ENCODE measurements at regions not wholly inside any gene's neighbourhood (a gene's known extent, or its start where the extent isn't known, plus 50 kb on each side); places are given as distances from the start of the nearest gene placed in this dataset.

DNA sequence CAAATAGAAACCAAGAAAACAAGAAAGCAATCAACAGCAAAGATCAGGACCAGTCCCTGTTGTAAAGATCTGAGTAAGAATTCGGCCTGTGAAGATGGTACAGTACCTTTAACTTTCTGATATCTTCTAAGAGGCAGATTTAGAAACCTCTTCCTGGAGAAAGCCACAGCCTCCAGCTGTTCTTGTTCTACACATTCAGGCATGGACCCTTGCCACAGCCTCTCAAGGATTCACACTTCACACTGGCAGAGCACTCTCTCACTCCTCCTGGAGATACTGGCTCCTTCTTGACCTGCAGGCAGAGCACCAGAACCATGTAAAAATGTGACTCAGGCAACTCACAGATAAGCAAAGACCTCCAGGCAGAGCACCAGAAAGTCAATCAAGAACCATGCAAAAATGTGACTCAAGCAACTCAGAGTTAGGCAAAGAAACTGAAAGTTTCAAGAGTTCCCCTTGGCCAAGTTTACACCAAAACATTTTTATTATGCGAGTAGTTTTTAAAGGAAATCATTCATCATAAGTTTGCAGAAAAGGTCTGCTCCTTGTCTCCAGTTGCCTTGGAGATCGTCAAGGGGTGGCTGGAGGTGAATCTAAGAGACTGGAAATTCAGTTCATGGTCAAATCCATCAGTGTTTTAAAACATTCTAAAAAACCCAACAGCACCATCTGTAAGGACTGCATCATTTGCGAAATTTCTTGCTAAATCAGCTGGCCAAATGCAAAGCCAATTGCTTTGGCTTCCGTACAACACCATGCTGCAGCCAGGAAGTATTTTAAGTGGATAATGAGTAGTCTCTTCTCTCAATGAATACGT lies 119.3 kb upstream of the MDM1 start:
- no peak for DNase-seq

- DNase-seq, result no peak
Observed at GRCh38 chr12:68452078-68452715, 120.0 kb upstream of the MDM1 start.

- no peak for DNase-seq
Observed at GRCh38 chr12:68453278-68453677, 121.1 kb upstream of the MDM1 start.

GRCh38 chr12:68453876-68454275 lies 121.7 kb upstream of the MDM1 start:
- no peak for DNase-seq

GRCh38 chr12:68454892-68455291 lies 122.7 kb upstream of the MDM1 start:
- DNase-seq, result no peak

- DNase-seq, result no peak
Observed at GRCh38 chr12:68455691-68456345, 123.7 kb upstream of the MDM1 start.

DNA sequence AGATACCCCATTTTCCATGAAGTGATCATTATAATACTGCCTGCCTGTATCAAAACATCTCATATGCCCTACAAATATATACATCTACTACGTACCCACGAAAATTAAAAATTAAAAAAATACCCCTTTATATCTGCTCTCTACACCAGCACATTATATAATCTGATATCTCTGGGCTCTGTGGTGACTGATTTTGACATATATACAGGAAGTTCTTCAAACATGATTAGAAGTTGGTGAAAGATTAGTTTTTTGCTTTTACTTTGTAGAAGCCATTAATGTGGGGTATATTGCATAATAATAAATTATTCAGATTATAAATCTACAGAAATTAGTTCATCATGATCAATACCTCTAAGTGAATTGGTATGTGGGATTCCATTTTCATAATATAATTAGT lies 126.7 kb upstream of the MDM1 start:
- no peak for DNase-seq

DNA sequence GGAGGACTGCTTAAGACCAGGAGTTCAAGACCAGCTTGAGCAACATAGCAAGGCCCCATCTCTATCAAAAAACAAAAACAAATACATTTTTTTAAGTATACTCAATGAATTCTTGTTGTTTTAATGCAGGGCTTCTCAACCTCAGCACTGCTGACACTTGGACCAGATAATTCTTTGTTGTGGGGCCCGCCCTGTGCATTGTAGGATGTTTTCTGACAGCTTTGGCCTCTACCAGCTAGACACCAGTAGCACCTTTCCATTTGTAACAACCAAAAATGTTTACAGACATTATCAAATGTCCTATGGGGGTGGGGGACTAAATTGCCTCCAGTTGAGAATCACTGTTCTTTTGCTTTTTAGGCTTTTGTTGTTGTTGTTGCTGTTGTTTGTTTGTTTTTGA lies 128.1 kb upstream of the MDM1 start:
- DNase-seq, result no peak

- no peak for DNase-seq
Observed at GRCh38 chr12:68461645-68462044, 129.5 kb upstream of the MDM1 start.

- DNase-seq, result no peak
Observed at GRCh38 chr12:68462803-68463202, 130.6 kb upstream of the MDM1 start.

DNA sequence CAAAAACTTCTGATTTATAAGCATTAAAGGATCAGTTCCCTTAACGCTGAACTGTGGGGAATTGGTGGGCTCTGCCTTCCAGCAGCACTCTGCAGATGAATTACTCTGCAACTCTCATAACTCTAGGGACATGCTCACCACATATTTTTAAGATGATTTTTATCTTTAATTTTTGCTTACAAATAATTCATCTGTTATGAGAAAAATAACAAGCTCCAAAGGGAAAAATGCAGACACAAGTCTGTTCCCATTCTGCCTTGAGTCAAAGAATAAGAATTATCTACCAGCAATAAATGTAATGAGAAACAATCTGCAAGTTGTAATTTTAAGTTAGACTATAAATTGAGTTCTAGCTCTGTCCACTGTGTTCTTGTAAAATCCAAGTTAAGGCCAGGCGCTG lies 133.1 kb upstream of the MDM1 start:
- no peak for DNase-seq

GRCh38 chr12:68467514-68467913 lies 135.4 kb upstream of the MDM1 start:
- no peak for DNase-seq

GRCh38 chr12:68468036-68468435 lies 135.9 kb upstream of the MDM1 start:
- DNase-seq, result no peak

- DNase-seq, result no peak
Observed at GRCh38 chr12:68469113-68469512, 137.0 kb upstream of the MDM1 start.

DNA sequence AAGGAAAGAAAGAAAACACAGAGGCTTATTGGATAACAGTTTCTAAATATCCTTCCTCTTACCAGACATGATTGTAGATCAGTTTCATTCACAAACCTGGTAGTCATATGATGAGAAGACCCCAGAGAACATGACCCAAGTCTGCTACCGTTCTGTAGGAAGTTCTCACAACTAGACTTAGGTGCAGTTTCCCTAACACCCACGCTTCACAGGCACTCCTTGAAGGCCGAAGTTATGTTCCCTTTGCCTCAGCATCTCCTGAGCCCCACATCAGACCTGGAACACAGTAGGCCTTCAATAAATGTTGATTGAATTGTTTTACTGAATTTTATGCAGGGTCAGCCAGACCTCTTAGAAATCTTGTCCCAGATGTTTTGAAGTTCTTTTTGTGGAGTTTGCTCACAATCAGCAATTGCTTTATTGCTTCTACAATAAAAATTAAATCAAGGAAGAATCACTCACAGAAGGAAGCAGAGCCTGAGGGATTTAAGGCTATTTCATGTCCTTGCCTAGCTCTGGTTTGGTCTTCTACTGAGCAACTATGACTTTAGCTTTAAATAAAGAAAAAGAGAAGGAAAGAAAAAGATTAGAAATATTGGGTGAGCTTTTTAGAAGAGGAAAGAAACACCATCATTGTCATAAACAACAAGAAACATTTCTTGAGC lies 138.6 kb upstream of the MDM1 start:
- DNase-seq, result no peak

- DNase-seq, result no peak
Observed at GRCh38 chr12:68474467-68475204, 136.1 kb upstream of the RAP1B start.

GRCh38 chr12:68476794-68477193 lies 133.9 kb upstream of the RAP1B start:
- no peak for DNase-seq

DNA sequence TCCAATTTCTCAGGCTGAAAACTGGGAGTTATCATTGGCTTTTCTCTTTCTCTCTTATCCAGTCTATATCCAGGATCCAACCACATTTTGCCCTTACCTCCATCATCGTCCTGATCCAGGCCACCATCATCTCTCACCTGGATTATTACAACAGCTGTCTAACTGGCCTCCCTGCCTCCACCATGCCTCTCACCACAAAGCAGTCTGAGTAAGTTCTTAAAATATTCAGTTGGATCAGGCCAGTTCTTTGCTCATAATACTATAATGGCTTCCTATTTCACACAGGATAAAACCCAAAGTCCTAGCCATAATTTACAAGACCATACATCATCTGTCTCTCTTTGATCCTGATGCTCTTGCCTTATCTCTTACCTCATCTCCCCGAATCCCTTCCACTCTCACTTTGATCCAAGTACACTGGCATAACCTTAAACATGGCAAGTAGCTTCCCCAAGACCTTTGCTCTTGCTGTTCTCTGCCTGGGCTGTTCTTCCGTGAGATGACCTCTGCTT lies 133.4 kb upstream of the RAP1B start:
- no peak for DNase-seq

- no peak for DNase-seq
Observed at GRCh38 chr12:68477906-68478305, 132.8 kb upstream of the RAP1B start.

DNA sequence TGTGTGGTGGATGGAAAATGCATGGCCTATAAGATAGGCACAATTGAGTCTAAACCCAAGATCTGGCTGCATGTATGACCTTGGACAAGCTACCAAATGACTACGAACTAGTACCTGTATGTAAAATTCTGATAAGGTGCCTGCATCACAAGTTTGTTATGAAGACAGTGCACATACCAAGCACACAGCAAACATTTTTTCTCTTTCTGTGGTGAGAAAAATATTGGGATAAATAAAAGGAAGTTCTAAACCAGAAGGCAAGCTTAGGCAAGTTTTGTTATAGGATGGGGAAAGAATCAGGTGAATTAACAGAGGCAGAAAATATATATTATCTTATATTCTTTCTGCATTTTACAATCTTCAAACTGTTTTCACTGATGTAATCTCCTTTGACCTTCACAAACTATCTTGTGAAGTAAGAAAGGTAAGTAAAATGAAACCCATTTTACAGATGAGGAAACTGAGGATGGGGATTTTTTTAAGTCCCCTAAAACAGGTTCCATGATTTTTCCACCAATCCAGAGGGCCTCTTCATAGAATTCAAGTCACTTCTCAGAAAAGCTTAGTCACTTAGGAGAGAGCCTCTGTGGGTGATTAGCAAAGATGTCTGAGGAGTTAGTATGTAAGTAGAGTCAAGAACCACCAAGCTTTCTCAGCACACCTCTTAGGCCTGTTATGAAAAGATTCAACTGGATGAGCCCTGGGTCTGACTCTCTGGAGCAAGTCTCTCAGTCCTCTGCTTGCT lies 132.0 kb upstream of the RAP1B start:
- no peak for DNase-seq

DNA sequence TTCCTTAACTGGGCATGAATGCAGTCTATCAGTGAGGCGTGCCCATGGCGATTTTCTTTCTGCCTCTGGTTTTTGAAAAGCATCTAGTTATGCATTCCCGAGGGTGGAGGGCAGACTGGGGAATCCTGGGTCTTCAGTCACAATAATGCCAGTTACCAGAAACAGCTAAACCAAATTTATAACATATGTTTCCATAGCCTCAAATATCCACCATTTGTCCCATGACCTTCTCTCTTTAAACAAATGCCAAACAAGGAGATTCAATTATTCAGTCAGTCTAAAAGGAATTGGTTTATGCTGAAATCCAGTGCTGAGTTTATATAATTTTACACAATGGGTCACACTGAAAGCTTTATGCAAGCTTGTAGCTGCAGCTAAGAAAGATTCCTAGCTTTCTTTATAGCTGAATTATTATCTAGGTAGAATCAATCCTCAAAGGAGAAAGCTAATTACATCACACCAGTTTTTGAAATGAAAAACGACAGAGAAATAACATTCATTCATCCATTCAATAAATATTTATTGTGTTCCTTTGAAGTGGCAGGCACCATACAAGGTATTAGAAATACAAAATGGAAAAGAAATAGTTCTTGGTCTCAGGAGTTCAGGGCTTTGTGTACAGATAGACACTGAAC lies 131.3 kb upstream of the RAP1B start:
- DNase-seq, result no peak
